ENCODE measurements at regions not wholly inside any gene's neighbourhood (a gene's known extent, or its start where the extent isn't known, plus 50 kb on each side); places are given as distances from the start of the nearest gene placed in this dataset.

DNA sequence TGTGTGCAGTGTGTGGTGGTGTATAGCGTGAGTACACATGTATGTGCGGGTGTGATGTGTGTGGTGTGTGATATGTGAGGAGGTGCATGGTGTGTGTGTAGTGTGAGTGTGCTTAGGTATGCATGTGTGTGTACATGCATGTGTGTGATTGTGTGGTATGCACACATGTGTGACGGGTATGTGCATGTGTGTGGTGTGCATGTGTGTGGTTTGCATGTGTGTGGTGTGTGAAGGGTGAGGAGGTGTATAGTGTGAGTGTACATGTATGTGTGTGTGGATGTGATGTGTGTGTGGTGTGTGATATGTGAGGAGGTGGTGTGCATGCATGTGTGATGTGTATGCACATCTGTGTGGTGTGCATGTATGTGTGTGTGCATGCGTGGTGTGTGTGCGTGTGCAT lies 105.6 kb downstream of the CMPK2 start:
- no peak for DNase-seq (ENCODE audit: low read depth)
- ChIA-PET CTCF (interaction anchor here (0.8 kb wide), 1 partner anchor 13 kb away, joined by 4 read pairs; no protein-coding TSS in a partner anchor), POLR2A (no interaction called here)
- Histone ChIP-seq H3K4me3 (ENCODE audit: low read depth, low read length) (no peak overlapping the region), H3K36me3 (ENCODE audit: control insufficient read depth, insufficient read depth, low read length) (no peaks in the 10 kb centered on the region), H3K27me3 (ENCODE audit: control insufficient read depth, insufficient read depth, low read length) (no peaks in the 10 kb centered on the region)
- TF ChIP-seq, protein P1, sequence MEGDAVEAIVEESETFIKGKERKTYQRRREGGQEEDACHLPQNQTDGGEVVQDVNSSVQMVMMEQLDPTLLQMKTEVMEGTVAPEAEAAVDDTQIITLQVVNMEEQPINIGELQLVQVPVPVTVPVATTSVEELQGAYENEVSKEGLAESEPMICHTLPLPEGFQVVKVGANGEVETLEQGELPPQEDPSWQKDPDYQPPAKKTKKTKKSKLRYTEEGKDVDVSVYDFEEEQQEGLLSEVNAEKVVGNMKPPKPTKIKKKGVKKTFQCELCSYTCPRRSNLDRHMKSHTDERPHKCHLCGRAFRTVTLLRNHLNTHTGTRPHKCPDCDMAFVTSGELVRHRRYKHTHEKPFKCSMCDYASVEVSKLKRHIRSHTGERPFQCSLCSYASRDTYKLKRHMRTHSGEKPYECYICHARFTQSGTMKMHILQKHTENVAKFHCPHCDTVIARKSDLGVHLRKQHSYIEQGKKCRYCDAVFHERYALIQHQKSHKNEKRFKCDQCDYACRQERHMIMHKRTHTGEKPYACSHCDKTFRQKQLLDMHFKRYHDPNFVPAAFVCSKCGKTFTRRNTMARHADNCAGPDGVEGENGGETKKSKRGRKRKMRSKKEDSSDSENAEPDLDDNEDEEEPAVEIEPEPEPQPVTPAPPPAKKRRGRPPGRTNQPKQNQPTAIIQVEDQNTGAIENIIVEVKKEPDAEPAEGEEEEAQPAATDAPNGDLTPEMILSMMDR (IDR thresholded peaks at IDR 0.05; ENCODE audit: insufficient read depth, low read depth, low read length): no peak

GRCh38 chr2:6764968-6765723 lies 100.6 kb downstream of the CMPK2 start:
- no peak for DNase-seq (ENCODE audit: low read depth)
- ChIA-PET CTCF (no interaction called here), POLR2A (no interaction called here)
- Histone ChIP-seq H3K4me3 (ENCODE audit: low read depth, low read length) (no peak overlapping the region), H3K27me3 (ENCODE audit: control insufficient read depth, insufficient read depth, low read length) (no peaks in the 10 kb centered on the region), H3K36me3 (ENCODE audit: control insufficient read depth, insufficient read depth, low read length) (no peaks in the 10 kb centered on the region)
- TF ChIP-seq, protein P1 (IDR thresholded peaks at IDR 0.05; ENCODE audit: insufficient read depth, low read depth, low read length): no peak

- CTCF ChIA-PET: no interaction called here
- TF ChIP-seq, protein P1 (IDR thresholded peaks at IDR 0.05; ENCODE audit: insufficient read depth, low read depth, low read length): no peak
Measured at GRCh38 chr2:6769346-6769745, 96.4 kb downstream of the CMPK2 start.

GRCh38 chr2:6770006-6770405 lies 95.7 kb downstream of the CMPK2 start:
- no peak overlapping the region for H3K4me3 ChIP-seq (ENCODE audit: low read depth, low read length)
- ChIA-PET POLR2A (no interaction called here), CTCF (no interaction called here)
- TF ChIP-seq, protein P1 (IDR thresholded peaks at IDR 0.05; ENCODE audit: insufficient read depth, low read depth, low read length): no peak
- no peaks in the 10 kb centered on the region for H3K36me3 ChIP-seq (ENCODE audit: control insufficient read depth, insufficient read depth, low read length)
- no peaks in the 10 kb centered on the region for H3K27me3 ChIP-seq (ENCODE audit: control insufficient read depth, insufficient read depth, low read length)
- DNase-seq (ENCODE audit: low read depth): no peak

More at GRCh38 chr2:6769346-6769745, 96.4 kb downstream of the CMPK2 start:
- POLR2A ChIA-PET: no interaction called here
- no peak for DNase-seq (ENCODE audit: low read depth)
- H3K36me3 ChIP-seq (ENCODE audit: control insufficient read depth, insufficient read depth, low read length): no peaks in the 10 kb centered on the region
- no peak overlapping the region for H3K4me3 ChIP-seq (ENCODE audit: low read depth, low read length)
- H3K27me3 ChIP-seq (ENCODE audit: control insufficient read depth, insufficient read depth, low read length): no peaks in the 10 kb centered on the region

- CTCF ChIA-PET: interaction anchor here (0.7 to 2.9 kb wide), 12 partner anchors 9 to 450 kb away, joined by 3 to 24 read pairs (median 4); no protein-coding TSS in a partner anchor
- DNase-seq (ENCODE audit: low read depth): no peak
Measured at GRCh38 chr2:6771634-6772611, 93.8 kb downstream of the CMPK2 start.

More at GRCh38 chr2:6771634-6772611, 93.8 kb downstream of the CMPK2 start:
- no peaks in the 10 kb centered on the region for H3K36me3 ChIP-seq (ENCODE audit: control insufficient read depth, insufficient read depth, low read length)
- TF ChIP-seq, protein P1 (IDR thresholded peaks at IDR 0.05; ENCODE audit: insufficient read depth, low read depth, low read length): no peak
- no peaks in the 10 kb centered on the region for H3K27me3 ChIP-seq (ENCODE audit: control insufficient read depth, insufficient read depth, low read length)
- no peak overlapping the region for H3K4me3 ChIP-seq (ENCODE audit: low read depth, low read length)
- POLR2A ChIA-PET: no interaction called here
